GM12878 (cell line): ENCODE measurements at regions not wholly inside any gene's neighbourhood (a gene's known extent, or its start where the extent isn't known, plus 50 kb on each side); places are given as distances from the start of the nearest gene placed in this dataset.

Experiments
- ATAC-seq: fragments of 200-7000 bp; cut with Tn5 transposase; 3 replicates; pipeline ENCODE4 v1.9.1; 2020; ENCODE audit warnings: mild to moderate bottlenecking, moderate library complexity
- BruUV-seq: library from RNA; stranded (reverse); fragments of 400-500 nt; replicated peaks from 2 replicates; lab custom pipeline; 2021; lab: Mats Ljungman, UMichigan
- CTCF ChIA-PET: fragments of 300-600 bp; sonication (Branson Sonifier 250); formaldehyde crosslinking; extraction: SDS; loops from one replicate; lab custom pipeline; 2021; ENCODE audit warnings: inconsistent platforms; lab: Yijun Ruan, JAX
- POLR2A ChIA-PET: fragments of 350-600 bp; formaldehyde crosslinking; extraction: SDS; loops from one replicate; lab custom pipeline; 2021; ENCODE audit warnings: inconsistent platforms; lab: Charles Lee
- RAD21 ChIA-PET: fragments of 300-600 bp; sonication (Branson Sonifier 250); formaldehyde crosslinking; loops from one replicate; lab custom pipeline; 2023; ENCODE audit warnings: antibody characterized with exemption; ENCODE audit not compliant: unreplicated experiment; lab: Charles Lee
- SMC1A ChIA-PET: fragments of 300-600 bp; sonication (Branson Sonifier 250); formaldehyde crosslinking; loops from one replicate; lab custom pipeline; 2023; ENCODE audit not compliant: unreplicated experiment, uncharacterized antibody; lab: Charles Lee
- DNase-seq: peaks from one replicate; pipeline ENCODE4 v3.0.0-alpha.2; 2011; ENCODE audit warnings: low read depth, low spot score
- FAIRE-seq: peaks from 3 replicates; lab custom pipeline; 2011; peaks lifted over from hg19 to GRCh38; lab: Jason Lieb, UNC
- H2AFZ ChIP-seq: 2 replicates; pipeline ENCODE4 v1.6.0; 2011; ENCODE audit warnings: low read depth, low read length, control low read depth; ENCODE audit not compliant: control insufficient read depth
- H3K27ac ChIP-seq: 2 replicates; pipeline ENCODE4 v1.5.1; 2011; ENCODE audit warnings: control low read depth; ENCODE audit not compliant: control insufficient read depth, insufficient read depth
- H3K27me3 ChIP-seq, 2 experiments: replicated peaks in 1 of 2; 2 replicates each; pipeline versions ENCODE4 v1.6.0 to v1.6.1; 2011; ENCODE audit warnings: low read length in 1 of 2; ENCODE audit not compliant: control insufficient read depth in 2 of 2, insufficient read depth in 2 of 2
- H3K36me3 ChIP-seq, 2 experiments: 2 replicates each; pipeline ENCODE4 v1.5.1; 2011; ENCODE audit warnings: low read length in 1 of 2; ENCODE audit not compliant: control insufficient read depth in 2 of 2, insufficient read depth in 2 of 2
- H3K4me1 ChIP-seq: 2 replicates; pipeline ENCODE4 v1.6.1; 2011; ENCODE audit warnings: mild to moderate bottlenecking, low read length, moderate library complexity, mixed read lengths; ENCODE audit not compliant: control insufficient read depth, insufficient read depth
- H3K4me2 ChIP-seq: 2 replicates; pipeline ENCODE4 v1.6.0; 2011; ENCODE audit warnings: control low read depth; ENCODE audit not compliant: control insufficient read depth, insufficient read depth
- H3K4me3 ChIP-seq: fragments of 200-600 bp; sonication (generic); 2 replicates; pipeline ENCODE4 v1.5.1; 2016
- H3K79me2 ChIP-seq: 2 replicates; pipeline ENCODE4 v1.6.0; 2011; ENCODE audit warnings: low read length; ENCODE audit not compliant: control insufficient read depth, insufficient read depth
- H3K9ac ChIP-seq: 2 replicates; pipeline ENCODE4 v1.8.0; 2011; ENCODE audit warnings: low read length, control low read depth, mixed read lengths; ENCODE audit not compliant: control insufficient read depth, insufficient read depth
- H3K9me3 ChIP-seq: replicated peaks from 3 replicates; pipeline ENCODE4 v1.5.1; 2011; ENCODE audit warnings: mild to moderate bottlenecking, low read length; ENCODE audit not compliant: control insufficient read depth, insufficient read depth
- H4K20me1 ChIP-seq: 2 replicates; pipeline ENCODE4 v1.6.0; 2011; ENCODE audit not compliant: control insufficient read depth, insufficient read depth
- CBX3 ChIP-seq: fragments of 200-600 bp; sonication (generic); IDR thresholded peaks from 2 replicates; pipeline ENCODE4 v1.6.1; 2016; ENCODE audit warnings: low read depth, borderline replicate concordance
- DPF2 ChIP-seq: fragments of 450-650 bp; IDR thresholded peaks from 2 replicates; pipeline ENCODE4 v1.6.1; 2017; ENCODE audit warnings: mild to moderate bottlenecking
- GATAD2B ChIP-seq: fragments of 450-650 bp; conservative IDR thresholded peaks from 2 replicates; pipeline ENCODE4 v1.6.1; 2017; ENCODE audit warnings: low read depth, mild to moderate bottlenecking, moderate library complexity
- MTA2 ChIP-seq: fragments of 450-650 bp; IDR thresholded peaks from 2 replicates; pipeline ENCODE4 v1.6.1; 2016; ENCODE audit warnings: low read depth, mild to moderate bottlenecking, moderate library complexity
- MYB ChIP-seq: fragments of 150-350 bp; IDR thresholded peaks from 2 replicates; pipeline ENCODE4 v1.6.1; 2014; ENCODE audit warnings: mild to moderate bottlenecking, low read depth, low read length, borderline replicate concordance
- NFYB ChIP-seq: IDR thresholded peaks from 2 replicates; pipeline ENCODE4 v1.6.1; 2011; ENCODE audit warnings: low read depth, mild to moderate bottlenecking, low read length, improper control_type of control experiment, moderate library complexity; ENCODE audit not compliant: insufficient read depth
- NR2C1 ChIP-seq: fragments of 450-650 bp; IDR thresholded peaks from 2 replicates; pipeline ENCODE4 v1.6.1; 2017; ENCODE audit warnings: antibody characterized with exemption, mild to moderate bottlenecking, moderate library complexity
- POLR2A ChIP-seq: IDR thresholded peaks from 2 replicates; pipeline ENCODE4 v1.6.1; 2011; ENCODE audit warnings: low read depth, mild to moderate bottlenecking, low read length
- POLR2AphosphoS2 ChIP-seq: IDR thresholded peaks from 2 replicates; pipeline ENCODE4 v1.6.1; 2011; ENCODE audit warnings: low read depth, mild to moderate bottlenecking, low read length, improper control_type of control experiment, moderate library complexity
- RCOR1 ChIP-seq: conservative IDR thresholded peaks from 2 replicates; pipeline ENCODE4 v1.6.1; 2012; ENCODE audit warnings: low read depth, low read length, improper control_type of control experiment
- SP1 ChIP-seq: IDR thresholded peaks from one replicate; pipeline ENCODE4 v1.6.1; 2011; ENCODE audit warnings: low read depth, low read length
- SPI1 ChIP-seq: IDR thresholded peaks from 2 replicates; pipeline ENCODE4 v1.6.1; 2011; ENCODE audit warnings: low read depth, mild to moderate bottlenecking, low read length, moderate library complexity, borderline replicate concordance; ENCODE audit not compliant: insufficient read depth
- SREBF1 ChIP-seq: IDR thresholded peaks from 2 replicates; pipeline ENCODE4 v1.6.1; 2012; ENCODE audit warnings: mild to moderate bottlenecking, low read length
- SUPT20H ChIP-seq: IDR thresholded peaks from 2 replicates; pipeline ENCODE4 v1.6.1; 2011; ENCODE audit warnings: low read depth, mild to moderate bottlenecking, low read length, moderate library complexity, borderline replicate concordance; ENCODE audit not compliant: control insufficient read depth
- YY1 ChIP-seq: IDR thresholded peaks from 2 replicates; pipeline ENCODE4 v1.6.1; 2011; ENCODE audit warnings: low read depth, mild to moderate bottlenecking, low read length
- ZNF207 ChIP-seq: fragments of 450-650 bp; IDR thresholded peaks from 2 replicates; pipeline ENCODE4 v1.6.1; 2014; ENCODE audit warnings: antibody characterized with exemption, mild to moderate bottlenecking, borderline replicate concordance
- ZNF384 ChIP-seq: IDR thresholded peaks from 2 replicates; pipeline ENCODE4 v1.6.1; 2012; ENCODE audit warnings: low read depth, mild to moderate bottlenecking, low read length, improper control_type of control experiment, borderline replicate concordance
- WGBS: methylation state at CpG from one replicate; pipeline ENCODE4 v1.1.6; 2016; ENCODE audit warnings: low lambda C conversion rate; ENCODE audit not compliant: insufficient replicate concordance, insufficient coverage; ENCODE audit errors: missing lambda C conversion rate; 5-methylcytosine and 5-hydroxymethylcytosine counted together
- in situ Hi-C: fragments of 300-500 bp; cut with MboI; formaldehyde crosslinking; loops from 9 replicates; pipeline ENCODE4 v1.14.3; 2018; ENCODE audit warnings: mixed read lengths
- intact Hi-C: fragments of 100-400 bp; cut with micrococcal nuclease; formaldehyde crosslinking; loops from one replicate; pipeline ENCODE4 v1.14.2; 2022; ENCODE audit not compliant: unreplicated experiment
- TF ChIP-seq, protein P1 (sequence below): fragments of 450-650 bp; IDR thresholded peaks from 2 replicates; pipeline ENCODE4 v1.6.1; 2017; ENCODE audit warnings: mild to moderate bottlenecking
- TF ChIP-seq, protein P2 (sequence below): fragments of 150-350 bp; IDR thresholded peaks from 2 replicates; pipeline ENCODE4 v1.6.1; 2016; ENCODE audit warnings: low read depth, low read length

DNA sequence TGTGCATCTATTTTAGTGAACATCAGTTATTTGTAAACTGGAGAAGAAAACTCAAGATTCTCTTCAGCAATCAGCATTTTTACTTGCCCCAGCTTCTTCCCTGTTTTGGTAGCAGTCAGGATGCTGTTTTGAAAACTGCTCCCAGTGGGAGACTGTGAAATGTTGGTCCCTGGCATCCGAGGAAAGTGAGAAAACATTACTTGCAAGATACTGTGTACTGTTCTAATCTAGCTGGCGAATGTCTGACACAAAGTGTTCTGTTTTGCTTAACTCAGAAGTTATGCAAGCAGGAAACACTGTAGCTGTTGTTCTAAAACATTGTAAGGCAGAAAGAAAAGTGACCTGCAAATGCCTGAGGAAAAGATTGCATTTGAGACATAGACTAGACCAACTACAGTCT lies 171.8 kb upstream of the POM121L12 start:
- no peaks in the 10 kb centered on the region for H3K36me3 ChIP-seq
- H2AFZ ChIP-seq = no peak overlapping the region
- ATAC-seq = no peak
- WGBS = 16% methylated on average over 2 of the region's 2 CpGs
- H3K27ac ChIP-seq = no peak overlapping the region
- FAIRE-seq = no peak
- SMC1A ChIA-PET = no interaction called here
- no peak overlapping the region for H3K4me2 ChIP-seq
- H3K4me3 ChIP-seq = no peak overlapping the region
- CTCF ChIA-PET = no interaction called here
- intact Hi-C loops = no loop called here
- no peaks in the 10 kb centered on the region for H3K79me2 ChIP-seq
- no peak for TF ChIP-seq POLR2AphosphoS2
- no peak for TF ChIP-seq SREBF1
- no peak for TF ChIP-seq NR2C1
- TF ChIP-seq GATAD2B = no peak
- TF ChIP-seq ZNF384 = no peak
- TF ChIP-seq RCOR1 = no peak
- TF ChIP-seq, protein P1, sequence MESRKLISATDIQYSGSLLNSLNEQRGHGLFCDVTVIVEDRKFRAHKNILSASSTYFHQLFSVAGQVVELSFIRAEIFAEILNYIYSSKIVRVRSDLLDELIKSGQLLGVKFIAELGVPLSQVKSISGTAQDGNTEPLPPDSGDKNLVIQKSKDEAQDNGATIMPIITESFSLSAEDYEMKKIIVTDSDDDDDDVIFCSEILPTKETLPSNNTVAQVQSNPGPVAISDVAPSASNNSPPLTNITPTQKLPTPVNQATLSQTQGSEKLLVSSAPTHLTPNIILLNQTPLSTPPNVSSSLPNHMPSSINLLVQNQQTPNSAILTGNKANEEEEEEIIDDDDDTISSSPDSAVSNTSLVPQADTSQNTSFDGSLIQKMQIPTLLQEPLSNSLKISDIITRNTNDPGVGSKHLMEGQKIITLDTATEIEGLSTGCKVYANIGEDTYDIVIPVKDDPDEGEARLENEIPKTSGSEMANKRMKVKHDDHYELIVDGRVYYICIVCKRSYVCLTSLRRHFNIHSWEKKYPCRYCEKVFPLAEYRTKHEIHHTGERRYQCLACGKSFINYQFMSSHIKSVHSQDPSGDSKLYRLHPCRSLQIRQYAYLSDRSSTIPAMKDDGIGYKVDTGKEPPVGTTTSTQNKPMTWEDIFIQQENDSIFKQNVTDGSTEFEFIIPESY = no peak
- TF ChIP-seq SP1 = no peak
- TF ChIP-seq, protein P2, sequence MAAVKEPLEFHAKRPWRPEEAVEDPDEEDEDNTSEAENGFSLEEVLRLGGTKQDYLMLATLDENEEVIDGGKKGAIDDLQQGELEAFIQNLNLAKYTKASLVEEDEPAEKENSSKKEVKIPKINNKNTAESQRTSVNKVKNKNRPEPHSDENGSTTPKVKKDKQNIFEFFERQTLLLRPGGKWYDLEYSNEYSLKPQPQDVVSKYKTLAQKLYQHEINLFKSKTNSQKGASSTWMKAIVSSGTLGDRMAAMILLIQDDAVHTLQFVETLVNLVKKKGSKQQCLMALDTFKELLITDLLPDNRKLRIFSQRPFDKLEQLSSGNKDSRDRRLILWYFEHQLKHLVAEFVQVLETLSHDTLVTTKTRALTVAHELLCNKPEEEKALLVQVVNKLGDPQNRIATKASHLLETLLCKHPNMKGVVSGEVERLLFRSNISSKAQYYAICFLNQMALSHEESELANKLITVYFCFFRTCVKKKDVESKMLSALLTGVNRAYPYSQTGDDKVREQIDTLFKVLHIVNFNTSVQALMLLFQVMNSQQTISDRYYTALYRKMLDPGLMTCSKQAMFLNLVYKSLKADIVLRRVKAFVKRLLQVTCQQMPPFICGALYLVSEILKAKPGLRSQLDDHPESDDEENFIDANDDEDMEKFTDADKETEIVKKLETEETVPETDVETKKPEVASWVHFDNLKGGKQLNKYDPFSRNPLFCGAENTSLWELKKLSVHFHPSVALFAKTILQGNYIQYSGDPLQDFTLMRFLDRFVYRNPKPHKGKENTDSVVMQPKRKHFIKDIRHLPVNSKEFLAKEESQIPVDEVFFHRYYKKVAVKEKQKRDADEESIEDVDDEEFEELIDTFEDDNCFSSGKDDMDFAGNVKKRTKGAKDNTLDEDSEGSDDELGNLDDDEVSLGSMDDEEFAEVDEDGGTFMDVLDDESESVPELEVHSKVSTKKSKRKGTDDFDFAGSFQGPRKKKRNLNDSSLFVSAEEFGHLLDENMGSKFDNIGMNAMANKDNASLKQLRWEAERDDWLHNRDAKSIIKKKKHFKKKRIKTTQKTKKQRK = no peak
- no peak for TF ChIP-seq MYB
- TF ChIP-seq SUPT20H = no peak
- TF ChIP-seq ZNF207 = no peak
- no peak for TF ChIP-seq CBX3
- TF ChIP-seq POLR2A = no peak
- TF ChIP-seq NFYB = no peak
- no peak for TF ChIP-seq SPI1
- TF ChIP-seq MTA2 = no peak
- TF ChIP-seq YY1 = no peak
- no peak for TF ChIP-seq DPF2
- no peaks in the 10 kb centered on the region for H3K27me3 ChIP-seq
- H4K20me1 ChIP-seq = no peaks in the 10 kb centered on the region
- no peaks in the 10 kb centered on the region; the same call in 1 of the 3 replicates for H3K9me3 ChIP-seq
- no TSS peak for BruUV-seq
- H3K4me1 ChIP-seq = no peaks in the 10 kb centered on the region
- RAD21 ChIA-PET = no interaction called here
- no peak for DNase-seq
- in situ Hi-C loops = no loop called here
- POLR2A ChIA-PET = no interaction called here
- H3K9ac ChIP-seq = no peak overlapping the region
